ENCODE measurements at regions not wholly inside any gene's neighbourhood (a gene's known extent, or its start where the extent isn't known, plus 50 kb on each side); places are given as distances from the start of the nearest gene placed in this dataset.

GRCh38 chr11:110812086-110812733, 100.0 kb upstream of the ARHGAP20 start:
- H3K4me3 ChIP-seq = no peak overlapping the region
- H3K4me1 ChIP-seq = no peaks in the 10 kb centered on the region
- no peak for TF ChIP-seq CTCF (IDR thresholded peaks at IDR 0.05)
- TF ChIP-seq POLR2A (IDR thresholded peaks at IDR 0.05) = no peak
- no peaks in the 10 kb centered on the region for H3K36me3 ChIP-seq
- DNase-seq = no peak
- H3K27ac ChIP-seq = no peak overlapping the region
- WGBS, 2 donors = 87 to 93% methylated on average over 5 of the region's 5 CpGs
- H3K9me3 ChIP-seq = peaks cover 0 to 4% (median 0%) of the 10 kb centered on the region in 3 donors
- no peaks in the 10 kb centered on the region for H3K27me3 ChIP-seq
- intact Hi-C loops (cut with DNase I) = no loop called here

GRCh38 chr11:110809417-110810199, 97.4 kb upstream of the ARHGAP20 start:
- H3K4me1 ChIP-seq = no peaks in the 10 kb centered on the region
- H3K27ac ChIP-seq = no peak overlapping the region
- TF ChIP-seq POLR2A (IDR thresholded peaks at IDR 0.05) (no peak), CTCF (IDR thresholded peaks at IDR 0.05) (no peak)
- intact Hi-C loops (cut with DNase I) = no loop called here
- no peak for DNase-seq
- 75 to 82% methylated on average over 6 of the region's 6 CpGs for WGBS, 2 donors
- H3K36me3 ChIP-seq = no peaks in the 10 kb centered on the region
- no peaks in the 10 kb centered on the region for H3K27me3 ChIP-seq
- H3K4me3 ChIP-seq = no peak overlapping the region
- H3K9me3 ChIP-seq = no peaks in the 10 kb centered on the region

GRCh38 chr11:110808248-110808647, 96.0 kb upstream of the ARHGAP20 start:
- Histone ChIP-seq H3K27me3 (no peaks in the 10 kb centered on the region), H3K9me3 (no peaks in the 10 kb centered on the region), H3K4me3 (no peak overlapping the region), H3K36me3 (no peaks in the 10 kb centered on the region), H3K4me1 (no peaks in the 10 kb centered on the region), H3K27ac (no peak overlapping the region)
- intact Hi-C loops (cut with DNase I) = no loop called here
- WGBS, 2 donors = 80 to 88% methylated on average over 6 of the region's 6 CpGs
- no peak for DNase-seq
- no peak for TF ChIP-seq CTCF (IDR thresholded peaks at IDR 0.05)
- no peak for TF ChIP-seq POLR2A (IDR thresholded peaks at IDR 0.05)

- intact Hi-C loops (cut with DNase I) = no loop called here
- Histone ChIP-seq H3K4me3 (no peak overlapping the region), H3K27me3 (no peaks in the 10 kb centered on the region), H3K9me3 (no peaks in the 10 kb centered on the region), H3K36me3 (no peaks in the 10 kb centered on the region), H3K4me1 (no peaks in the 10 kb centered on the region), H3K27ac (no peak overlapping the region)
- whole genome bisulfite sequencing, 2 donors = 60 to 92% methylated on average over 2 of the region's 2 CpGs
- no peak for DNase-seq
- TF ChIP-seq CTCF (IDR thresholded peaks at IDR 0.05) = no peak
- no peak for TF ChIP-seq POLR2A (IDR thresholded peaks at IDR 0.05)
These were observed 95.6 kb upstream of the ARHGAP20 start for GRCh38 chr11:110807801-110808200.

GRCh38 chr11:110805756-110806155, 93.5 kb upstream of the ARHGAP20 start:
- intact Hi-C loops (cut with DNase I) = no loop called here
- H3K4me3 ChIP-seq = no peak overlapping the region
- no peak overlapping the region for H3K27ac ChIP-seq
- no peaks in the 10 kb centered on the region for H3K36me3 ChIP-seq
- DNase-seq = no peak
- H3K4me1 ChIP-seq = no peaks in the 10 kb centered on the region
- TF ChIP-seq CTCF (IDR thresholded peaks at IDR 0.05) = no peak
- 95 to 100% methylated on average over 1 of the region's 1 CpG for WGBS, 2 donors
- H3K9me3 ChIP-seq = no peaks in the 10 kb centered on the region
- no peaks in the 10 kb centered on the region for H3K27me3 ChIP-seq
